HG03342 (cell line): ENCODE measurements at regions not wholly inside any gene's neighbourhood (a gene's known extent, or its start where the extent isn't known, plus 50 kb on each side); places are given as distances from the start of the nearest gene placed in this dataset.

ENCODE experiments used
- ATAC-seq: cut with Tn5 transposase; IDR thresholded peaks from one replicate; pipeline ENCODE4 v1.9.1; 2021; ENCODE audit warnings: mild to moderate bottlenecking, moderate library complexity; ENCODE audit not compliant: unreplicated experiment

- no peak for ATAC-seq
Measured at GRCh38 chr12:13451776-13452175, 255.2 kb downstream of the EMP1 start.

GRCh38 chr12:13450231-13451080 is 253.9 kb downstream of the EMP1 start:
- ATAC-seq, result no peak

- ATAC-seq, result no peak
Measured at GRCh38 chr12:13444076-13444475, 247.6 kb downstream of the EMP1 start.

- no peak for ATAC-seq
Measured at GRCh38 chr12:13443498-13443897, 247.0 kb downstream of the EMP1 start.

GRCh38 chr12:13443028-13443427 is 246.5 kb downstream of the EMP1 start:
- ATAC-seq, result no peak

- ATAC-seq, result no peak
Measured at GRCh38 chr12:13442457-13442856, 245.9 kb downstream of the EMP1 start.

GRCh38 chr12:13440844-13441243 is 244.3 kb downstream of the EMP1 start:
- no peak for ATAC-seq

- ATAC-seq, result no peak
Measured at GRCh38 chr12:13437541-13437940, 241.0 kb downstream of the EMP1 start.

- ATAC-seq, result no peak
Measured at GRCh38 chr12:13436696-13437391, 240.3 kb downstream of the EMP1 start.

- no peak for ATAC-seq
Measured at GRCh38 chr12:13436182-13436581, 239.7 kb downstream of the EMP1 start.

GRCh38 chr12:13435235-13435933 is 238.9 kb downstream of the EMP1 start:
- no peak for ATAC-seq

GRCh38 chr12:13433768-13434167 is 237.2 kb downstream of the EMP1 start:
- no peak for ATAC-seq

GRCh38 chr12:13431041-13431440 is 234.5 kb downstream of the EMP1 start:
- ATAC-seq, result no peak

- ATAC-seq, result no peak
Measured at GRCh38 chr12:13428538-13429265, 232.2 kb downstream of the EMP1 start.

- no peak for ATAC-seq
Measured at GRCh38 chr12:13425766-13426165, 229.2 kb downstream of the EMP1 start.

- ATAC-seq, result no peak
Measured at GRCh38 chr12:13422291-13422690, 225.8 kb downstream of the EMP1 start.

GRCh38 chr12:13417516-13417915 is 221.0 kb downstream of the EMP1 start:
- ATAC-seq, result no peak

GRCh38 chr12:13411287-13411686 is 214.8 kb downstream of the EMP1 start:
- no peak for ATAC-seq

GRCh38 chr12:13405961-13406703 is 209.6 kb downstream of the EMP1 start:
- no peak for ATAC-seq
